ENCODE measurements at regions not wholly inside any gene's neighbourhood (a gene's known extent, or its start where the extent isn't known, plus 50 kb on each side); places are given as distances from the start of the nearest gene placed in this dataset.

- TF ChIP-seq RAD21 (IDR thresholded peaks at IDR 0.05; ENCODE audit: low read depth) (no peak), CREB1 (IDR thresholded peaks at IDR 0.05; ENCODE audit: low read depth) (no peak), MAX (IDR thresholded peaks at IDR 0.05) (no peak), CEBPB (IDR thresholded peaks at IDR 0.05) (no peak), TEAD4 (IDR thresholded peaks at IDR 0.05) (no peak), ZBTB7A (IDR thresholded peaks at IDR 0.05; ENCODE audit: low read depth) (no peak), NFIC (IDR thresholded peaks at IDR 0.05) (no peak), TCF12 (IDR thresholded peaks at IDR 0.05; ENCODE audit: low read depth) (no peak), TAF1 (IDR thresholded peaks at IDR 0.05; ENCODE audit: low read depth) (no peak), YY1 (IDR thresholded peaks at IDR 0.05; ENCODE audit: low read depth) (no peak), USF1 (IDR thresholded peaks at IDR 0.05) (no peak), REST (IDR thresholded peaks at IDR 0.05; ENCODE audit: low read depth) (no peak), EP300 (IDR thresholded peaks at IDR 0.05; ENCODE audit: borderline replicate concordance) (no peak), EGR1 (IDR thresholded peaks at IDR 0.05) (no peak)
Observed at GRCh38 chr4:95898226-95898625, 58.3 kb downstream of the PDHA2 start.

- TF ChIP-seq EGR1 (IDR thresholded peaks at IDR 0.05) = no peak
- TF ChIP-seq NFIC (IDR thresholded peaks at IDR 0.05) = no peak
- TF ChIP-seq YY1 (IDR thresholded peaks at IDR 0.05; ENCODE audit: low read depth) = no peak
- TF ChIP-seq TAF1 (IDR thresholded peaks at IDR 0.05; ENCODE audit: low read depth) = no peak
- no peak for TF ChIP-seq MAX (IDR thresholded peaks at IDR 0.05)
- TF ChIP-seq CEBPB (IDR thresholded peaks at IDR 0.05) = no peak
- no peak for TF ChIP-seq CREB1 (IDR thresholded peaks at IDR 0.05; ENCODE audit: low read depth)
- TF ChIP-seq TEAD4 (IDR thresholded peaks at IDR 0.05) = no peak
- no peak for TF ChIP-seq EP300 (IDR thresholded peaks at IDR 0.05; ENCODE audit: borderline replicate concordance)
- TF ChIP-seq REST (IDR thresholded peaks at IDR 0.05; ENCODE audit: low read depth) = no peak
Observed at GRCh38 chr4:95909211-95909610, 69.3 kb downstream of the PDHA2 start.

GRCh38 chr4:95910749-95911148, 70.9 kb downstream of the PDHA2 start:
- TF ChIP-seq TEAD4 (IDR thresholded peaks at IDR 0.05) (no peak), USF1 (IDR thresholded peaks at IDR 0.05) (no peak), FOXM1 (IDR thresholded peaks at IDR 0.05; ENCODE audit: borderline replicate concordance, low read depth) (no peak), RAD21 (IDR thresholded peaks at IDR 0.05; ENCODE audit: low read depth) (no peak), YY1 (IDR thresholded peaks at IDR 0.05; ENCODE audit: low read depth) (no peak), EP300 (IDR thresholded peaks at IDR 0.05; ENCODE audit: borderline replicate concordance) (no peak), CEBPB (IDR thresholded peaks at IDR 0.05) (no peak), CREB1 (IDR thresholded peaks at IDR 0.05; ENCODE audit: low read depth) (no peak), REST (IDR thresholded peaks at IDR 0.05; ENCODE audit: low read depth) (no peak), NFIC (IDR thresholded peaks at IDR 0.05) (no peak), EGR1 (IDR thresholded peaks at IDR 0.05) (no peak), TAF1 (IDR thresholded peaks at IDR 0.05; ENCODE audit: low read depth) (no peak), TCF12 (IDR thresholded peaks at IDR 0.05; ENCODE audit: low read depth) (no peak), ZBTB7A (IDR thresholded peaks at IDR 0.05; ENCODE audit: low read depth) (no peak), MAX (IDR thresholded peaks at IDR 0.05) (no peak)

GRCh38 chr4:95921470-95921869, 81.6 kb downstream of the PDHA2 start:
- TF ChIP-seq MAX (IDR thresholded peaks at IDR 0.05) (no peak), EGR1 (IDR thresholded peaks at IDR 0.05) (no peak), REST (IDR thresholded peaks at IDR 0.05; ENCODE audit: low read depth) (no peak), CREB1 (IDR thresholded peaks at IDR 0.05; ENCODE audit: low read depth) (no peak)

All from Ishikawa (cell line).